Neural cell (in vitro differentiated cells): ENCODE measurements at regions not wholly inside any gene's neighbourhood (a gene's known extent, or its start where the extent isn't known, plus 50 kb on each side); places are given as distances from the start of the nearest gene placed in this dataset.

ENCODE experiments used
- CTCF ChIP-seq: fragments of 450-650 bp; IDR thresholded peaks from 2 replicates; pipeline ENCODE4 v1.5.1; 2014; ENCODE audit warnings: antibody characterized with exemption, mild to moderate bottlenecking, moderate library complexity; ENCODE audit not compliant: poor library complexity, severe bottlenecking
- EP300 ChIP-seq: fragments of 450-650 bp; conservative IDR thresholded peaks from 2 replicates; pipeline ENCODE4 v1.6.1; 2014; ENCODE audit warnings: antibody characterized with exemption, mild to moderate bottlenecking, moderate library complexity; ENCODE audit not compliant: poor library complexity, severe bottlenecking
- EZH2 ChIP-seq: fragments of 200-600, 300-800 bp; shearing (Covaris generic), sonication (generic); IDR thresholded peaks from 2 replicates; pipeline ENCODE4 v1.6.1; 2014; ENCODE audit warnings: antibody characterized with exemption, low read length, borderline replicate concordance, mild to moderate bottlenecking; ENCODE audit not compliant: insufficient read depth, poor library complexity, severe bottlenecking
- MXI1 ChIP-seq: fragments of 450-650 bp; conservative IDR thresholded peaks from 2 replicates; pipeline ENCODE4 v1.6.1; 2014; ENCODE audit warnings: antibody characterized with exemption, mild to moderate bottlenecking; ENCODE audit not compliant: poor library complexity, severe bottlenecking
- POLR2AphosphoS5 ChIP-seq: IDR thresholded peaks from 2 replicates; pipeline ENCODE4 v1.6.1; 2012
- RAD21 ChIP-seq: fragments of 450-650 bp; conservative IDR thresholded peaks from 2 replicates; pipeline ENCODE4 v1.6.1; 2014; ENCODE audit warnings: antibody characterized with exemption, mild to moderate bottlenecking, moderate library complexity
- REST ChIP-seq: IDR thresholded peaks from 2 replicates; pipeline ENCODE4 v1.6.1; 2012; ENCODE audit warnings: borderline replicate concordance
- TAF1 ChIP-seq: IDR thresholded peaks from 2 replicates; pipeline ENCODE4 v1.6.1; 2012; ENCODE audit warnings: low read depth

DNA sequence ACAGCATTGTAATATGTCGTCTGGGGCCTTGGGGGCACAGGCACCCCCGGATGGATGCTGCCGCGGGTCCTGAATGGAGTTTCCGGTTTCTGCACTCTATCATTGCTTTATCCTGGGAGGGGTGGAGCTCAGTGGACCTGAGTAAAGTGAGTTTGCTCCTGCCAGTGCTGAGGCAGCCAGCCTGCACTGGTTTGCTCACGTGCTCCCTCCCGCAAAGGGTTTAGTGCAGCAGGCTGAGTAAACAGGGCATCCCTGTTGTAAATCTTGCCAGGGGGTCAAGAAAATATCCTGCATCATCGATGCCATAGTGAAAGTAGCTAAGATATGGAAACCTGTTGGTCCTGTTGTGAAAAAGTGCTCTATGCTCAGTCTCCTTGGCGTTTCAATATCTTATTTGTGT lies 85.6 kb upstream of the BRINP3 start:
- no peak for TF ChIP-seq EP300
- no peak for TF ChIP-seq CTCF
- TF ChIP-seq TAF1: no peak
- TF ChIP-seq RAD21: no peak
- no peak for TF ChIP-seq POLR2AphosphoS5
- no peak for TF ChIP-seq EZH2
- TF ChIP-seq MXI1: no peak
- no peak for TF ChIP-seq REST
